CD4-positive, alpha-beta T cell treated with Interleukin-17A for 4 hours (primary cell): ENCODE measurements at regions not wholly inside any gene's neighbourhood (a gene's known extent, or its start where the extent isn't known, plus 50 kb on each side); places are given as distances from the start of the nearest gene placed in this dataset.
"Not testable (repeated sequence)": the region's sequence is repeated elsewhere in the genome, so short reads cannot be mapped to it uniquely, and the experiment has no call there.

Experiments
- DNase-seq: peaks from one replicate; pipeline ENCODE4 v3.0.0-alpha.2; 2020; ENCODE audit warnings: mixed read lengths

- not testable (repeated sequence) for DNase-seq
These were observed 121.7 kb downstream of the ATP6V0E2 start for GRCh38 chr7:149995369-149996026.

GRCh38 chr7:150000780-150001599, 127.2 kb downstream of the ATP6V0E2 start:
- DNase-seq: not testable (repeated sequence)

DNA sequence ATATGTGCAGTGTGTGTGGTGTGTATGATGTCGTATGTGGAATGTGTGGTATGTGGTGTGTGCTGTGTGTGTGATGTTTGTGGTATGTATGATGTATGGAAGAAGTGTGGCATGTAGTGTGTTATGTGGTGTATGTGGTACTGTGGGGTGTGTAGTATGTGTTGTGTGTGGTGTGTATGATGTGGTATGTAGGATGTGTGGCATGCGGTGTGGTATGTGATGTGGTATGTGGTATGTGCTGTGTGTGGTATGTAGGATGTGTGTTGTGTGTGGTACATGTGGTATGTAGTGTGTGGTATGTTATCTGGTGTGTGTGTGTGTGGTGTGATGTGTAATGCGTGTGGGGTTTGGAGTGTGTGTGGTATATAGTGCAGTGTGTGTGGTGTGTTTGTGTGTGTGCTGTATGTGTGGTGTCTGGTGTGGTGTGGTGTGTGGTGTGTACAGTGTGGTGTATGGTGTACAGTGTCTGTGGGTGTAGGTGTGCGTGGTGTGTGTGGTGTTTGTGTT, 129.6 kb downstream of the ATP6V0E2 start:
- DNase-seq: no peak

DNA sequence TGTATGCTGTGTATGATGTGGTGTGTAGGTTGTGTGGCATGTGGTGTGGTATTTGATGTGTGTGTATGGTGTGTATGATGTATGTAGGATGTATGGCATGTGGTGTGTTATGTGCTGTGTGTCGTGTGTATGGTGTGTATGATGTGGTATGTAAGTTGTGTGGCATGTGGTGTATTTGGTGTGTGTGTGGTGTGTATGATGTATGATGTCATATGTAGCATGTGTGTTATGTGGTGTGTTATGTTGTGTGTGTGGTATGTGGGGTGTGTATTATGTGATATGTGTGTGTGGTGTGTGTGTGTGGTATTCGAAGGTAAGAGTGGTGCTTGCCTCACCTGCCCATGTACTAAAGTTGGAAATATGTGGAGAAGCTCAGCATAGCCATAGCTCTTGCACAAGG, 130.2 kb downstream of the ATP6V0E2 start:
- DNase-seq: not testable (repeated sequence)

DNA sequence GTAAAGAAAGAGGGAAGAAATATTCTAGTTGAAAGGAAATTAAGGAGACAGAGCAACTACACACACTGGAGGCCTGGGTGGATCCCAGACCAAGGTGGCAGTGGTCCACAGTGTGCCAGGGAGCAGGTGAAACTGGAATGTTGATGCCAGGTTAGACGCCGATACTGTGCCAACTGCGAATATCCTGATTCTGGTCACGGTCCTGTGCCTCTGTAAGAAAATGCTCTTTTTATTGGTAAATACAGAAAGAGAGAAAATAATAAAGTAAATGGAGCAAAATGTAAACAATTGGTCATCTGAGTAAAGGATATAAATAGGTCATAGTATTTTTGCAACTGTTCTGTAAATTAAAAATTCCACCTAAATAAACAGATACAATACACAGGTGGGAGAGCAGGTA, 131.1 kb downstream of the ATP6V0E2 start:
- not testable (repeated sequence) for DNase-seq

- not testable (repeated sequence) for DNase-seq
These were observed 136.0 kb downstream of the ATP6V0E2 start for GRCh38 chr7:150009620-150010303.

GRCh38 chr7:150016651-150017189, 143.0 kb downstream of the ATP6V0E2 start:
- not testable (repeated sequence) for DNase-seq

- DNase-seq: not testable (repeated sequence)
These were observed 146.4 kb downstream of the ATP6V0E2 start for GRCh38 chr7:150020210-150020609.

DNA sequence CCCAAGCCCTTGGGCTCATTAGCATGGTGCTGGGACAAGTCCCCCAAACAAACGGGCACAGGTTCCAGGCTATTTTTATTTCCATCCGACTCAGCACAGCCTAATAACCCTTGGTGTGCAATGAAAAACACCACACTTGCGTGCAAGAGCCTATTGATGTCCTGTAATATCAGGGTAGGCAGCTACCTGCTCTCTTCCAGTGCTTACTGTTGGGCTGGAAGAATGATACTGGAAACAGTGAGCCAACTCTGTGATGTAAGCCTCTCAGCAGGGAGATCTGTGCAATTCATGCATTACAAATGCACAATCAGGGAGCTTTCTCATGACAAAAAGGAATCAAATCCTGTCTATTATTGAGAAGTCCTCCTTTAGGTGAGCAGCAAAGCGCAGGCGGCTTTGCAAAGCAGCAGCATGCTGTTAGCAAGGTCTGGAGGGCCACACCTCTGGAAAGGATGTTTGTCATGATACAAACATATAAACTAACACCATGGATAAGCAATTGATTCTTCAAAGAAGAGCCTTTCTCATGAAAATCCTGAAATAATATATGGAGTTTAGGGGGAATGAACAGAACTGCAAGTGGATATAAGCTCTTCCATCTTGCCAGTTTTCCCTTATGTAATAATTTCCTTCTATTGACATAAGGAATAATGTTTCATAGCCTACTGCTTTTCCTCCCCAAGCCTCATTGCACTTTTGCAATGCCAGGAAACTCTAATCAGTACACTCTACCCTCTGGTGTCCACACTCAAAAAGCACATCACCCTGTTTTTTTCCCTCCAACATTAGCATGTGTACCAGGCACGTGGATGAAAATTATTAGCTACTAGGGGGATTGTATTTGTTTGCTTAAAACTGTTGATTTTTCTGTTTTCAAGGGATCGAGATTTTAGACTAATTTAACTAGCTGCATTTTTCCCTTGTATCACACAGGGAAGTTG, 151.1 kb downstream of the ATP6V0E2 start:
- not testable (repeated sequence) for DNase-seq

DNA sequence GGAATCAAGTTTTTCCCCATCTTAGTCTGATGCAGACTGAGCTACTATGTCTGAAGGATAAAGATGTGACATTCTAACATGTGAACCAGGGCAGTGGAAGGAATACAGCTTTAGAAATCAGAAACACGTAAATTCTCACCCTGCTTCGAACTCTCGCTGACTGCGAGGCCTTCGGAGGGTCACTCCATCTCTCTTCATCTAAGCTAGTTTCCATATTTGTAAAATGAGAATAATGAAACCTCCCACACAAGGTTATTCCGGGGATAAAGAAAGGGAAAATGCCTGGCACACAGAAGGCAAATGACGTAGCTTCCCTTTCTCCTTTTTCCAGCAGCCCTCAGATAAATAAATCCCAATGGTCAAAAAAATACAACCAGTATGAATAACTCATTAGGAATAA, 152.0 kb downstream of the ATP6V0E2 start:
- DNase-seq: not testable (repeated sequence)

- not testable (repeated sequence) for DNase-seq
These were observed 154.7 kb downstream of the ATP6V0E2 start for GRCh38 chr7:150028344-150029012.

GRCh38 chr7:150029013-150029389, 155.2 kb downstream of the ATP6V0E2 start:
- DNase-seq: not testable (repeated sequence)

GRCh38 chr7:150031733-150032132, 158.0 kb downstream of the ATP6V0E2 start:
- not testable (repeated sequence) for DNase-seq

DNA sequence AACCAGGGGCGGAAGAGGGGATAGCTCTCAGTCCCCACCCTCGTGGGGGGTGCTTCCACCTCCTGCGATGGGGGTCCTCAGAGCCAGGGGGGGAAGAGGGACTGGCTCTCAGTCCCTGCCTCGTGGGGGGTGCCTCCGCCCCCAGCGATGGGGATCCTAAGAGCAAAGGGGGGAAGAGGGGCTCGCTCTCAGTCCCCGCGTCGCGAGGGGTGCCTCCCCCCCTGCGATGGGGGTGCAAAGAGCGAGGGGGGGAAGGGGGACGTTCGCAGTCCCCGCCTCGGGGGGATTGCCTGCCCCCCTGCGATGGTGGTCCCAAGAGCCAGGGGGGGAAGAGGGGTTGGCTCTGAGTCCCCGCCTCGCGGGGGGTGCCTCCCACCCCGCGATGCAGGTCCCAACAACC, 159.9 kb downstream of the ATP6V0E2 start:
- not testable (repeated sequence) for DNase-seq

DNA sequence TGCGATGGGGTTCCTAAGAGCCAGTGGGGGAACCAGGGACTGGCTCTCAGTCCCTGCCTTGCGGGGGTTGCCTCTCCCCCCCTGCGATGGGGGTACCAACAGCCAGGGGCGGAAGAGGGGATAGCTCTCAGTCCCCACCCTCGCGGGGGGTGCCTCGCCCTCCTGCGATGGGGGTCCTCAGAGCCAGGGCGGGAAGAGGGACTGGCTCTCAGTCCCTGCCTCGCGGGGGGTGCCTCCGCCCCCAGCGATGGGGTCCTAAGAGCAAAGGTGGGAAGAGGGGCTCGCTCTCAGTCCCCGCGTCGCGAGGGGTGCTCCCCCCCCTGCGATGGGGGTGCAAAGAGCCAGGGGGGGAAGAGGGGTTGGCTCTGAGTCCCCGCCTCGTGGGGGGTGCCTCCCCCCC, 162.0 kb downstream of the ATP6V0E2 start:
- not testable (repeated sequence) for DNase-seq

DNA sequence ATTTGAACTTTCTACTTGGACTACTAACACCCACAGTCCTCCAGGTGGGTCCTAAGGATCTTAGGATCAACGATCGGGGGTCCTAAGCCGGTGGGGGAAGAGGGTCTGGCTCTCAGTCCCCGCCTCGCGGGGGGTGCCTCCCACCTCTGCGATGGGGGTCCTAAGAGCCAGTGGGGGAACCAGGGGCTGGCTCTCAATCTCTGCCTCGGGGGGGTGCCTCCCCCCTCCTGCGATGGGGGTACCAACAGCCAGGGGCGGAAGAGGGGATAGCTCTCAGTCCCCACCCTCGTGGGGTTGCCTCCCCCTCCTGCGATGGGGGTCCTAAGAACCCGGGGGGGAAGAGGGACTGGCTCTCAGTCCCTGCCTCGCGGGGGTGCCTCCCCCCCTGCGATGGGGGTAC, 165.3 kb downstream of the ATP6V0E2 start:
- DNase-seq: not testable (repeated sequence)

- not testable (repeated sequence) for DNase-seq
These were observed 168.5 kb downstream of the ATP6V0E2 start for GRCh38 chr7:150042281-150042680.

DNA sequence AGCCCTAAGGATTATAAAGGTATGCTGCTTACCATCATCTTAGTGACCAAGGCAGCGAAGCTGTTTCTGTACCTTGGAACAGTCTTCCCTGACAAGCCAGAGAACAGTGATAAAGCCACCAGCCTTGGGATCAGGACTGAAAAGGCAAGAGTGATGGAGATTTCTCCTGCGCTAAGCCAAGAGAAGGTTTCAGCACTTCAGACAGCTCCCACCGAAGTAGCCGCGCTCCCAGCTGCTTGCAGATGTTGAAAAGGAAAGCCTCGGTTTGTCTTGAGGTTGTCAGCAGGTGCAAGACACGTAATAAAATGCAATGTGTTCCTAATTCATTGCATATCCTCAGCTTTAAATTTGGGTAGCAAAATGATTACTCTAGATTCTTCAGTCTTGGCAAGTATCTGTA, 171.0 kb downstream of the ATP6V0E2 start:
- peak; percentile 28 for DNase-seq

DNA sequence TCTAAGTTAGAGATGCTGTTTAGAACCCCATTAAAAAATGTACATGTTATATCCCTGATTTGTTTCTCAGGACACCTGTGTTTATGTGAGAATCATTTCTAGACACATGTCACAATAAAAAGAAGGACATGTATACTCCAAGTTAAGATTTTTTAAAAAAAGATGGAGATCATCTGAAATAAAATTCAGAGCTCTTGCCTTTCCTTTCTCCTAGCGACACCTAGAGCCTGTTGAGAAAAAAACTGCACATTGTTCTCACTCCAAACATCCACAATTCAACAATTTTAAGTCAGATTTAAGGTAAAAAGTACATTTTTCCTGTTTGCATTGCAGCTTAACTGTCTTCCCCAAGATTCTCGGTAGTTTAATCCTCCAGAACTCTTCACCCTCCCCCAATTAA, 171.8 kb downstream of the ATP6V0E2 start:
- not testable (repeated sequence) for DNase-seq

DNA sequence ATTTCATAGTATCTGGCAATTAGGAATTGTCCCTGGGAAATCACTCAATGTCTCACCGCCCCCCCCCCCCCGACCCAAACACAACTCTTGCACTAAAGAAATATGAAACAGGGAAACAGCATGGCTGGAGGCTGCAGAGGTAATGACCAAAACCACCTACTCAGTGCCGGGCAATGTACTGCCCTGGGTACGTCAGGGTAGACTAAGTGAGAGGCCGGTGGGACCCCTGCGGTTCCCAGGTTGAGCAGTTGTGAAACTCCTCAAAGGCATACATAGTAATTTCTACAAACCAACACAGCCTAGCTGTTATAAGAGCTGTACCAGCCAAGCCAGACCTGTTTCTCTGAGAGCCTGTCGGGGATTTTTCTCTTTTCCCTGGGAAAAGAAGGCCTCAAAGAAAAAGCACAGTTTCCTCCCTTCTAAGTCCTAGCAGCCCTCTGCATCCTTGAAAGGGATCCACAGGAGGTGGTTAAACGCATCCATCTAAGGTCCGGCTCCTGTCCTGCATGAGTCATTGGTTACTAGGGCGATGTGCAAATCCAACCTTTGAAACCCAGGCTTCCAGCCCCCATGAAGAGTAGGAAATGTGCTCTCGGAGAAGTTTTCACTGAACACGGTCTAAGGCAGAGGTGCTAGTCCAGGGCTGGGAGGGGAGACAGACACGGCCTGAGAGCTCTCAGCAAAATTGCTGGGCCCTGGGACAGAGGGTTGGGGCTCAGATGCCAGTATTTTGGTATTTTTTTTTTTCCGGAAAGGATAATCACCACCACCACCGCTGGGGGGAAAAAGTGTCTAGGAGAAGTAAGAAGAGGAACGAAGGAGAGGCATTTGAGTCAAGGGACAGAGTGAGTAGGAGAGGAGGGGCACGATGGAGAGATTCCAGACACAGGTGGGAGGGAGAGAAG, 172.8 kb downstream of the ATP6V0E2 start:
- DNase-seq: not testable (repeated sequence)
